ENCODE measurements at regions not wholly inside any gene's neighbourhood (a gene's known extent, or its start where the extent isn't known, plus 50 kb on each side); places are given as distances from the start of the nearest gene placed in this dataset.

DNA sequence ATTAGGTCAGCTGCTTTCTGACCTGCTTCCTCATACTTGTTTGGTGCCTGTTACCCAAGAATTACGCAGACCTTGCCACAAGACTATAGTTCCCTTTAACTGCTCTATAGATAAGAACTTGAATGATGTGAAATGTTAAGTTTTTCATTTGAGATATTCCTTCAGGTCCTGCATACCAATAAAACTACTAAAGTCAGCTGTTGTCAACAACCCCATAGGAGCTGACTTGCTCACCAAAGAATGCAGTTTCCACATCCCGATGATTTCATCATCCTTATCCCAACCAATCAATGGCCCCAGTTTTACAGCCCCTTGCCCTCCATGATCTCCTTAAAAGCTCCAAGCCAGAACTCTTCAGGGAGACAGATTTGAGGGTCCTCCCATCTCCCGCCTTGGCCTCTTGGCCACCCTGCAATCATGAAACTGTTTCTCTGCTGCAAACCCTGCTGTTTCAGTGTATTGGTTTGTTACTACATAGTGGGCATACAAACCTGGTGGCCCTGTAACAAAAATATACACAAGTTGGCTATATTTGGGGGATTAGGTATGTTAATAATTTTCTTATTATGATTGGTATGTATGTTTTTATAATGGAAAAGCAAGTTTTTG, 396.3 kb upstream of the CHST9 start:
- Mint-ChIP-seq H3K27me3 (no peaks in the 10 kb centered on the region), H3K4me1 (no peaks in the 10 kb centered on the region), H3K4me3 (no peak overlapping the region), H3K9me3 (no peaks in the 10 kb centered on the region), H3K27ac (no peak overlapping the region), H3K36me3 (no peaks in the 10 kb centered on the region)

DNA sequence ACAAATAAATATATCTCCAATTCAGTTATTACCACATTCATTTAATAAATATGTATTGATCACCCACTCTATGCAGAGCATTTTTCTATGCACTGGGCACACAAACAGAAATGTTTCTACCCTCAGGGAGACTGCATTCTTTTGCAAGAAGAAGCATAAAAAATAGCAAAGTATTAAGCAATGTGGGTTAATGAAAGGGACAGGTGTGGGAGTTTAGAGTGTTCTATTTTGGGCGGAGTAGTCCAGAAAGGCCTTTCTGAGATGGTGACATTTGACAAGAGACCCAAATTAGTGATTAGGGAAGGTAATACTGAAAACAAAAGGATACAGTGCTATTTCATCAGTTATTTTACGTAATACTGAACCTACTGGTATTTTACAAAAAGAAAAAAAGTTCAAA, 394.3 kb upstream of the CHST9 start:
- H3K27ac Mint-ChIP-seq = no peak overlapping the region
- no peaks in the 10 kb centered on the region for H3K36me3 Mint-ChIP-seq
- no peaks in the 10 kb centered on the region for H3K4me1 Mint-ChIP-seq
- peaks cover 4% of the 10 kb centered on the region for H3K9me3 Mint-ChIP-seq
- no peak overlapping the region for H3K4me3 Mint-ChIP-seq
- no peaks in the 10 kb centered on the region for H3K27me3 Mint-ChIP-seq

DNA sequence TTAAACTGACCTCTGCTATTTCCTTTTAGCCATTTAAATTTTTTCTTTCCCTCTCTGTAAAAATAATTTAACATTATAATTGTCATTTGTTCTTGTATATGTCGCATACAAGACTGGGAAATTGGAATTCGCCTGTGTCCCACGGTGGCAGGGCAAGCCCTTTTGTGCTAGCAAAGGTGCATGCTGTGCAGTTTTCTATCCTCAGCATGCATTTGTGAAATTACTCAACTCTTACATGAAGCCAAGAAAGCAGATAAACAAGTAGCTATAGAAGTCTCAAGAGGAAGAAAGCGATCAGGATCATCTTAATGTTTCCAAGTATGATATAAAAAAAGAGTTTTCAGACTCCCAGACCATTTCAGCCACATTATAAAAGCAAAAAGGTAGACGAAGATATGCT, 392.6 kb upstream of the CHST9 start:
- no peaks in the 10 kb centered on the region for H3K36me3 Mint-ChIP-seq
- no peaks in the 10 kb centered on the region for H3K4me1 Mint-ChIP-seq
- H3K4me3 Mint-ChIP-seq = no peak overlapping the region
- no peak overlapping the region for H3K27ac Mint-ChIP-seq
- peaks cover 4% of the 10 kb centered on the region for H3K9me3 Mint-ChIP-seq
- no peaks in the 10 kb centered on the region for H3K27me3 Mint-ChIP-seq

GRCh38 chr18:27577265-27577664, 392.2 kb upstream of the CHST9 start:
- H3K4me1 Mint-ChIP-seq = no peaks in the 10 kb centered on the region
- H3K36me3 Mint-ChIP-seq = no peaks in the 10 kb centered on the region
- no peak overlapping the region for H3K27ac Mint-ChIP-seq
- peaks cover 4% of the 10 kb centered on the region for H3K9me3 Mint-ChIP-seq
- no peaks in the 10 kb centered on the region for H3K27me3 Mint-ChIP-seq
- H3K4me3 Mint-ChIP-seq = no peak overlapping the region

DNA sequence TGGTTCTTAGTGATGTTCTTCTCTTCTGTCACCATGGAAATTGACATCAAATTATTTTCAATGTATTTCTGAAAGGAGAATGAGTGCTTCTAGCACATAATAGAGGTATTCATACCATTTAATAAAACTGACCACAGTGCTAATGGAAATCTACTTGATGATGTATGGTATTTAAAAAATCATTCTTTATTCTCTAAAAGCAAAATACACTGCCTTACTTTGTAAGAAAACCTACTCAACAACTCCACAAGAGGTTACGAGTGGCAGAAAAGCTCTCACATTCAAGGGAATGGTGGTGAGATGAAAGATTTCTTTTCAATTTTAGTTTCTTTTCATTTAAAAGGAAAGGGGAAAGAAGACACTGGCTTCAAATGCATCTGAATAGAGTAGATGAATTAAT, 382.3 kb upstream of the CHST9 start:
- H3K4me1 Mint-ChIP-seq = no peaks in the 10 kb centered on the region
- H3K9me3 Mint-ChIP-seq = peaks cover 26% of the 10 kb centered on the region
- no peak overlapping the region for H3K4me3 Mint-ChIP-seq
- H3K36me3 Mint-ChIP-seq = no peaks in the 10 kb centered on the region
- H3K27ac Mint-ChIP-seq = no peak overlapping the region
- no peaks in the 10 kb centered on the region for H3K27me3 Mint-ChIP-seq

DNA sequence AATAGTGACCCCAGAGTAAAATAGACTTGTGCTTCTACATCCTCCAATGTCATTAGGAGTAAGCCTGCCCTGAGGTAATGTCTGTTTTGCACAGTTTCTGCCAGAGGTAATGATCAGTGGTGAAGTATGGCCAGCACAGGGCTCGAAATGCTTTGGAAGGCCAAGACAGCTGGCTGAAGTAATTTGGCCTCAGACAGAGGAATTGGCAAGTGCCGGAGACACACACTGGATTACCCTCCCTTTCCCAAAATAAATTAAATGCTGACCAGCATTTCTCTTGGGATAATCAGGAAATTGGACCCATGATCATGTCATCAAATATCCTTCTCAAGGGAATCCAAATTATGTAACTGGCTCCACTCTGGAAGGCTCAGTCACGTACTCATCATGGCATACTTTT, 379.0 kb upstream of the CHST9 start:
- peaks cover 18% of the 10 kb centered on the region for H3K9me3 Mint-ChIP-seq
- H3K36me3 Mint-ChIP-seq = no peaks in the 10 kb centered on the region
- no peak overlapping the region for H3K27ac Mint-ChIP-seq

GRCh38 chr18:27558388-27559155, 373.5 kb upstream of the CHST9 start:
- Mint-ChIP-seq H3K36me3 (no peaks in the 10 kb centered on the region), H3K27me3 (no peaks in the 10 kb centered on the region), H3K9me3 (peaks cover 4% of the 10 kb centered on the region), H3K27ac (no peak overlapping the region), H3K4me1 (no peaks in the 10 kb centered on the region), H3K4me3 (no peak overlapping the region)

More for the DNA sequence above, 379.0 kb upstream of the CHST9 start:
- H3K4me1 Mint-ChIP-seq = no peaks in the 10 kb centered on the region
- H3K4me3 Mint-ChIP-seq = no peak overlapping the region
- no peaks in the 10 kb centered on the region for H3K27me3 Mint-ChIP-seq

DNA sequence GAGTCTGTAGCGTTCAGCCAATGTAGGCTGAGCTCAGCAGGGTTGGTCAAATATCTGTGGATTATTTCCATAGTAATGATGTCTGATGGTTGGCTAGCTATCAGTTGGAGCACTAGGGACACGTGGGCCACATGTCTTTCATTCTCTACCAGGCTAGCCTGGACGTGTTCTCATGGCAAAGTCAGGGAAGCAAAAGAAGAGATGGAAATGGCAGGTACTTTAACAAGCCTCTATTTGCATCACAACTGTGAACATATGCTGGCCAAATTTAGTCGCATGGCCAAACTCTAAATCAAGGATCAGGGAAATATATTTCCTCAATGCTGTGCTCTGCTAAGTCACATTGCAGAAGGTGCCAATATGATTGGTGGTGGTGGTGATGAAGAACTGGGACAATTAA, 371.6 kb upstream of the CHST9 start:
- no peaks in the 10 kb centered on the region for H3K27me3 Mint-ChIP-seq
- H3K4me1 Mint-ChIP-seq = no peaks in the 10 kb centered on the region
- H3K36me3 Mint-ChIP-seq = no peaks in the 10 kb centered on the region
- no peaks in the 10 kb centered on the region for H3K9me3 Mint-ChIP-seq
- H3K4me3 Mint-ChIP-seq = no peak overlapping the region
- no peak overlapping the region for H3K27ac Mint-ChIP-seq

DNA sequence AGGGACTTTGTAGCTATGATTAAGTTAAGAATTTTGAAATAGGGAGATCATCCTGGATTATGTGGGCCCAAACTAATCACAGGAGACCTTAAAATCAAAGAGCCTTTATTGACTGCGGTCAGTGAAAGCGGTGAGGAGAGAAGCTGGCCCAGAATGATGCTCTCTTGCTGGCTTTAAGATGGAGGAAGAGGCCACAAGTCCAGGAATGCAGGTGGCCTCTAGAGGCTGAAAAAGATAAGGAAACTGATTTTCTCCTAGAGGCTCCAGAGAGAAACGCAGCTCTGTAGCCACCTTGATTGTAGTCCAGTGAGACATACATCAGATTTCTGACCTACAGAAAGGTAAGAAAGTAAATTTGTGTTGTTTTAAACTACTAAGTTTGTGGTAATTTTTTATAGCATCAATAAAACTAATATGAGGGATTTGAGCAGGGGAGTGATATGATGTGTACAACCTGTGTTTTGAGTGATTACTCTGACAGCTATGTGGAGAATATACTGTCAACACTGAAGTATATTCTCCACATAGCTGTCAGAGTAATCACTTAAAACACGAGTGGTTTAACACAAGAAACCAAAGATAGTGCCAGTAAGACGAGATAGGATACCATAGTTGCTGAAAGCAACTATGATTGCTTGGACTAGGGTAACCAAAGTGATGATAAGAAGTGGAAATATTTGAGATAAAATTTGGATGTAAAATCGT, 364.4 kb upstream of the CHST9 start:
- no peak overlapping the region for H3K27ac Mint-ChIP-seq
- H3K27me3 Mint-ChIP-seq = no peaks in the 10 kb centered on the region
- H3K4me3 Mint-ChIP-seq = no peak overlapping the region
- no peaks in the 10 kb centered on the region for H3K4me1 Mint-ChIP-seq
- no peaks in the 10 kb centered on the region for H3K36me3 Mint-ChIP-seq
- peaks cover 18% of the 10 kb centered on the region for H3K9me3 Mint-ChIP-seq

DNA sequence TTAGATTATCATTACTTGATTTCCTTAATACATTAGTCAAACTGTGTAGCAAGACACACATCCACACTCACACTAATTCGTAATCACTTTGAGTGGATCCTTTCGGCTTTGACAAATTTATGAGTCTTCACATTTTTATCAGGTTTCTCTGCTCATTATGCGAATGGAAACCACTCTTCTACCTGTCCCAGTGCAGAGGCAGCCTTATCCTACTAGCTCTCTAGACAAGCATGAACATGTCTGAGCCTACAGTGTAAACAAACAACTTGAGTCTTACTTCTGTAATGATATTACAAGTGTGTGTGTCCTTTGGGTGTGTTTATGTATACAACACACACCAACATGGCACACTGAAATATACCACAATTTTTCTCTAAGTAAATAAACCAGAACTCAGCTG, 361.9 kb upstream of the CHST9 start:
- no peaks in the 10 kb centered on the region for H3K27me3 Mint-ChIP-seq
- H3K9me3 Mint-ChIP-seq = peaks cover 18% of the 10 kb centered on the region
- no peaks in the 10 kb centered on the region for H3K4me1 Mint-ChIP-seq
- no peak overlapping the region for H3K4me3 Mint-ChIP-seq
- H3K36me3 Mint-ChIP-seq = no peaks in the 10 kb centered on the region
- H3K27ac Mint-ChIP-seq = no peak overlapping the region

GRCh38 chr18:27544206-27544605, 359.1 kb upstream of the CHST9 start:
- H3K27me3 Mint-ChIP-seq = no peaks in the 10 kb centered on the region

DNA sequence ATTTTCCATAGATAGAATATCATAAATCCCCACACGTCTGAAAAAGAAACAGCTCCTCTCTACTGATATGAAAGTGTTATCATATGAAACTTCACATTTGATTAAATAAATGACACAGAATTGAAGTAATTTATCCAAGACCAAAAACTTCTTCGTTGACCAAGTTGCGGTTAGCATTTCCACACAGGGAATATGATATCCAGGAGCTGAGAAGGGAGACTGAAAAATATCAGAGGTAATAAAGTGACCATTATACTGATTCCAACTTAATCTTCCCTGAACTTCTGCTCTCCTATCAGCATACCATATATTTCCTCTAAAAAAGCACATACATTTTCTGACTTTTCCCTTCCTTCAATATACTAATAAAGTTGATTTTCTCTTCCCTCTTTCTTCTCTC, 356.2 kb upstream of the CHST9 start:
- Mint-ChIP-seq H3K9me3 (peaks cover 9% of the 10 kb centered on the region), H3K36me3 (no peaks in the 10 kb centered on the region), H3K27me3 (no peaks in the 10 kb centered on the region), H3K27ac (no peak overlapping the region), H3K4me1 (no peaks in the 10 kb centered on the region), H3K4me3 (no peak overlapping the region)

More at GRCh38 chr18:27544206-27544605, 359.1 kb upstream of the CHST9 start:
- H3K27ac Mint-ChIP-seq = no peak overlapping the region
- no peaks in the 10 kb centered on the region for H3K36me3 Mint-ChIP-seq
- no peak overlapping the region for H3K4me3 Mint-ChIP-seq
- H3K4me1 Mint-ChIP-seq = no peaks in the 10 kb centered on the region
- peaks cover 7% of the 10 kb centered on the region for H3K9me3 Mint-ChIP-seq

GRCh38 chr18:27540111-27540510, 355.0 kb upstream of the CHST9 start:
- Mint-ChIP-seq H3K27ac (no peak overlapping the region), H3K9me3 (peaks cover 12% of the 10 kb centered on the region), H3K4me1 (no peaks in the 10 kb centered on the region), H3K36me3 (no peaks in the 10 kb centered on the region), H3K4me3 (no peak overlapping the region), H3K27me3 (no peaks in the 10 kb centered on the region)

- Mint-ChIP-seq H3K4me3 (no peak overlapping the region), H3K36me3 (no peaks in the 10 kb centered on the region)
Measured at GRCh38 chr18:27528925-27529521, 343.9 kb upstream of the CHST9 start.

GRCh38 chr18:27527856-27528255, 342.7 kb upstream of the CHST9 start:
- no peaks in the 10 kb centered on the region for H3K27me3 Mint-ChIP-seq
- no peak overlapping the region for H3K4me3 Mint-ChIP-seq
- peaks cover 5% of the 10 kb centered on the region for H3K9me3 Mint-ChIP-seq

More at GRCh38 chr18:27528925-27529521, 343.9 kb upstream of the CHST9 start:
- Mint-ChIP-seq H3K27ac (no peak overlapping the region), H3K4me1 (no peaks in the 10 kb centered on the region), H3K9me3 (peaks cover 5% of the 10 kb centered on the region), H3K27me3 (no peaks in the 10 kb centered on the region)

DNA sequence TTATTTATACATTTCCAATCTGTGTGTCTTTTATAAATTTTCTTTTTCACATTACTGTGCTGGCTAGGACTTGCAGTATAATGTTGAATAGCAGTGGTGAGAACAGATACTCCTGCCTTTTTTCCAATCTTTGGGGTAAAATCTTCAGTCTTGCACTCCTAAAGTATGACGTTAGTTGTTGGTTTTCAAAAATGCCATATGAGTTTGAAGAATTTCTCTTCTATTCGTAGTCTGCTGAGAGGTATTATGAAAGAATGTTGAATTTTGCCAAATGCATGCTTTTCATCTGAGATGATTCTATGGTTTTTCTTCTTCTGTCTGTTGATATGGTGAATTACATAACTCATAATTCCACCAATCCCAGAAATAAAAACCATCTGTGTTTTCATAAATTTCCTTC, 335.3 kb upstream of the CHST9 start:
- Mint-ChIP-seq H3K27ac (no peak overlapping the region), H3K9me3 (no peaks in the 10 kb centered on the region), H3K4me1 (no peaks in the 10 kb centered on the region), H3K36me3 (no peaks in the 10 kb centered on the region), H3K4me3 (no peak overlapping the region), H3K27me3 (no peaks in the 10 kb centered on the region)

More at GRCh38 chr18:27527856-27528255, 342.7 kb upstream of the CHST9 start:
- H3K4me1 Mint-ChIP-seq = no peaks in the 10 kb centered on the region
- H3K27ac Mint-ChIP-seq = no peak overlapping the region
- H3K36me3 Mint-ChIP-seq = no peaks in the 10 kb centered on the region
